GM12865 (cell line): ENCODE measurements at regions not wholly inside any gene's neighbourhood (a gene's known extent, or its start where the extent isn't known, plus 50 kb on each side); places are given as distances from the start of the nearest gene placed in this dataset.
"Not testable (repeated sequence)": the region's sequence is repeated elsewhere in the genome, so short reads cannot be mapped to it uniquely, and the experiment has no call there.

Experiments used
- DNase-seq: peaks from one replicate; pipeline ENCODE4 v3.0.0; 2010; ENCODE audit warnings: low read depth
- H3K4me3 ChIP-seq: 2 replicates; pipeline ENCODE4 v1.5.1; 2011; ENCODE audit warnings: mild to moderate bottlenecking, low read depth, low read length, control low read depth
- CTCF ChIP-seq: IDR thresholded peaks from 2 replicates; pipeline ENCODE4 v1.5.1; 2011; ENCODE audit warnings: low read length, control low read depth, low read depth, inconsistent platforms; ENCODE audit not compliant: insufficient read depth; ENCODE audit errors: missing control alignments

GRCh38 chr4:60663769-60664168 is 536.4 kb upstream of the ADGRL3 start:
- DNase-seq = no peak
- no peak overlapping the region for H3K4me3 ChIP-seq
- TF ChIP-seq CTCF = no peak

- TF ChIP-seq CTCF = no peak
- no peak overlapping the region for H3K4me3 ChIP-seq
- no peak for DNase-seq
These were observed 517.2 kb upstream of the ADGRL3 start for GRCh38 chr4:60682901-60683300.

- TF ChIP-seq CTCF = no peak
- DNase-seq = no peak
- H3K4me3 ChIP-seq = no peak overlapping the region
These were observed 516.8 kb upstream of the ADGRL3 start for GRCh38 chr4:60683357-60683756.

- H3K4me3 ChIP-seq = no peak overlapping the region
- DNase-seq = no peak
- TF ChIP-seq CTCF = no peak
These were observed 516.2 kb upstream of the ADGRL3 start for GRCh38 chr4:60683973-60684372.

GRCh38 chr4:60696062-60696461 is 504.1 kb upstream of the ADGRL3 start:
- DNase-seq, H3K4me3 ChIP-seq: not testable (repeated sequence)

- no peak for DNase-seq
- no peak for TF ChIP-seq CTCF
- no peak overlapping the region for H3K4me3 ChIP-seq
These were observed 491.1 kb upstream of the ADGRL3 start for GRCh38 chr4:60709061-60709460.

GRCh38 chr4:60718874-60719273 is 481.3 kb upstream of the ADGRL3 start:
- TF ChIP-seq CTCF = no peak
- DNase-seq = no peak

GRCh38 chr4:60721685-60722084 is 478.4 kb upstream of the ADGRL3 start:
- DNase-seq = no peak
- H3K4me3 ChIP-seq = no peak overlapping the region
- TF ChIP-seq CTCF = no peak

More at GRCh38 chr4:60718874-60719273, 481.3 kb upstream of the ADGRL3 start:
- H3K4me3 ChIP-seq = no peak overlapping the region
